HEK293T (cell line): ENCODE measurements at regions not wholly inside any gene's neighbourhood (a gene's known extent, or its start where the extent isn't known, plus 50 kb on each side); places are given as distances from the start of the nearest gene placed in this dataset.

ENCODE experiments used
- CTCF ChIA-PET: fragments of 350-600 bp; formaldehyde crosslinking; extraction: SDS; loops from one replicate; lab custom pipeline; 2021; ENCODE audit warnings: antibody characterized with exemption, inconsistent platforms; lab: Yijun Ruan, JAX
- POLR2A ChIA-PET: fragments of 350-600 bp; formaldehyde crosslinking; extraction: SDS; loops from one replicate; lab custom pipeline; 2020; ENCODE audit warnings: antibody characterized with exemption, inconsistent platforms; lab: Yijun Ruan, JAX
- DNase-seq: peaks from one replicate; pipeline ENCODE4 v3.0.0; 2012; ENCODE audit warnings: mixed read lengths; ENCODE audit errors: extremely low spot score
- ARNT ChIP-seq: fragments of 450-650 bp; IDR thresholded peaks from 2 replicates; pipeline ENCODE4 v1.6.1; 2017; ENCODE audit warnings: mild to moderate bottlenecking
- BHLHE40 ChIP-seq: fragments of 450-650 bp; IDR thresholded peaks from 2 replicates; pipeline ENCODE4 v1.6.1; 2016; ENCODE audit warnings: mild to moderate bottlenecking, moderate library complexity, borderline replicate concordance
- CTBP1 ChIP-seq: fragments of 450-650 bp; IDR thresholded peaks from 2 replicates; pipeline ENCODE4 v1.6.1; 2016; ENCODE audit warnings: borderline replicate concordance
- ELF4 ChIP-seq: fragments of 450-650 bp; IDR thresholded peaks from 2 replicates; pipeline ENCODE4 v1.6.1; 2017; ENCODE audit warnings: antibody characterized with exemption
- FOXA1 ChIP-seq: fragments of 450-650 bp; IDR thresholded peaks from 2 replicates; pipeline ENCODE4 v1.6.1; 2016; ENCODE audit warnings: mild to moderate bottlenecking
- FOXK2 ChIP-seq: fragments of 450-650 bp; IDR thresholded peaks from 2 replicates; pipeline ENCODE4 v1.6.1; 2016; ENCODE audit warnings: mild to moderate bottlenecking
- FOXM1 ChIP-seq: fragments of 450-650 bp; IDR thresholded peaks from 2 replicates; pipeline ENCODE4 v1.6.1; 2017; ENCODE audit warnings: mild to moderate bottlenecking, borderline replicate concordance
- HDGF ChIP-seq: fragments of 450-650 bp; IDR thresholded peaks from 2 replicates; pipeline ENCODE4 v1.6.1; 2017; ENCODE audit warnings: antibody characterized with exemption, borderline replicate concordance
- L3MBTL2 ChIP-seq: fragments of 450-650 bp; conservative IDR thresholded peaks from 2 replicates; pipeline ENCODE4 v1.6.1; 2016; ENCODE audit warnings: mild to moderate bottlenecking
- NFRKB ChIP-seq: fragments of 450-650 bp; IDR thresholded peaks from 2 replicates; pipeline ENCODE4 v1.6.1; 2016; ENCODE audit warnings: mild to moderate bottlenecking, moderate library complexity
- PKNOX1 ChIP-seq: fragments of 450-650 bp; IDR thresholded peaks from 2 replicates; pipeline ENCODE4 v1.6.1; 2016
- SP1 ChIP-seq: fragments of 450-650 bp; IDR thresholded peaks from 2 replicates; pipeline ENCODE4 v1.6.1; 2017
- SUZ12 ChIP-seq: fragments of 450-650 bp; IDR thresholded peaks from 2 replicates; pipeline ENCODE4 v1.6.1; 2016; ENCODE audit warnings: mild to moderate bottlenecking
- TARDBP ChIP-seq: fragments of 450-650 bp; IDR thresholded peaks from 2 replicates; pipeline ENCODE4 v1.6.1; 2016
- ZNF384 ChIP-seq: fragments of 450-650 bp; IDR thresholded peaks from 2 replicates; pipeline ENCODE4 v1.6.1; 2016

GRCh38 chr16:51971184-51971583, 575.8 kb downstream of the TOX3 start:
- ChIA-PET CTCF (interaction anchor here (0.5 to 2.0 kb wide), 6 partner anchors 27 to 199 kb away, joined by 3 to 8 read pairs (median 4); no protein-coding TSS in a partner anchor), POLR2A (no interaction called here)

GRCh38 chr16:51968749-51969148, 578.2 kb downstream of the TOX3 start:
- ChIA-PET CTCF (no interaction called here), POLR2A (no interaction called here)
- no peak for TF ChIP-seq FOXM1
- TF ChIP-seq L3MBTL2, result no peak
- no peak for TF ChIP-seq NFRKB
- no peak for TF ChIP-seq FOXA1
- TF ChIP-seq TARDBP, result no peak
- no peak for TF ChIP-seq ZNF384
- TF ChIP-seq BHLHE40, result no peak
- no peak for TF ChIP-seq CTBP1
- no peak for TF ChIP-seq SUZ12
- no peak for TF ChIP-seq PKNOX1
- no peak for TF ChIP-seq SP1
- TF ChIP-seq ELF4, result no peak
- TF ChIP-seq HDGF, result no peak
- DNase-seq, result no peak

More at GRCh38 chr16:51971184-51971583, 575.8 kb downstream of the TOX3 start:
- peak; percentile 45 for DNase-seq
- TF ChIP-seq PKNOX1 (no peak), CTBP1 (no peak), ZNF384 (no peak), ELF4 (no peak), HDGF (no peak), FOXK2 (no peak), L3MBTL2 (no peak), SUZ12 (no peak), NFRKB (no peak), FOXA1 (no peak), ARNT (no peak)

- no peak for DNase-seq
- ChIA-PET CTCF (no interaction called here), POLR2A (no interaction called here)
- no peak for TF ChIP-seq NFRKB
Observed at GRCh38 chr16:51967646-51968045, 579.3 kb downstream of the TOX3 start.

- CTCF ChIA-PET, result no interaction called here
- POLR2A ChIA-PET, result no interaction called here
- no peak for DNase-seq
- TF ChIP-seq CTBP1, result no peak
- TF ChIP-seq SP1, result no peak
- TF ChIP-seq L3MBTL2, result no peak
- no peak for TF ChIP-seq TARDBP
- no peak for TF ChIP-seq NFRKB
Observed at GRCh38 chr16:51960931-51961330, 586.0 kb downstream of the TOX3 start.

GRCh38 chr16:51953286-51953985, 593.5 kb downstream of the TOX3 start:
- CTCF ChIA-PET, result no interaction called here
- no peak for TF ChIP-seq FOXK2
- POLR2A ChIA-PET, result no interaction called here
- no peak for DNase-seq

GRCh38 chr16:51952500-51952899, 594.4 kb downstream of the TOX3 start:
- ChIA-PET POLR2A (no interaction called here), CTCF (interaction anchor here (1.0 kb wide), 1 partner anchor 13 kb away, joined by 3 read pairs; no protein-coding TSS in a partner anchor)

GRCh38 chr16:51951668-51952298, 595.2 kb downstream of the TOX3 start:
- DNase-seq, result peak; percentile 49
- TF ChIP-seq SUZ12 (no peak), ELF4 (no peak), PKNOX1 (peak; percentile 51), CTBP1 (no peak)
- POLR2A ChIA-PET, result no interaction called here
- CTCF ChIA-PET, result interaction anchor here (1.0 kb wide), 1 partner anchor 14 kb away, joined by 3 read pairs; no protein-coding TSS in a partner anchor

More at GRCh38 chr16:51952500-51952899, 594.4 kb downstream of the TOX3 start:
- no peak for TF ChIP-seq CTBP1
- TF ChIP-seq PKNOX1, result no peak
- no peak for TF ChIP-seq BHLHE40
- no peak for TF ChIP-seq NFRKB
- no peak for DNase-seq
